HG03097 (cell line): ENCODE measurements at regions not wholly inside any gene's neighbourhood (a gene's known extent, or its start where the extent isn't known, plus 50 kb on each side); places are given as distances from the start of the nearest gene placed in this dataset.
"Not testable (repeated sequence)": the region's sequence is repeated elsewhere in the genome, so short reads cannot be mapped to it uniquely, and the experiment has no call there.

Experiments
- ATAC-seq: cut with Tn5 transposase; IDR thresholded peaks from one replicate; pipeline ENCODE4 v1.9.1; 2021; ENCODE audit not compliant: unreplicated experiment, low FRiP score

- no peak for ATAC-seq
Observed at GRCh38 chr1:78715181-78715661, 65.6 kb downstream of the IFI44 start.

- ATAC-seq: no peak
Observed at GRCh38 chr1:78716186-78716585, 66.6 kb downstream of the IFI44 start.

GRCh38 chr1:78718566-78718965 lies 68.9 kb downstream of the IFI44 start:
- ATAC-seq: no peak

- ATAC-seq: no peak
Observed at GRCh38 chr1:78721136-78721535, 71.5 kb downstream of the IFI44 start.

GRCh38 chr1:78722105-78722504 lies 72.5 kb downstream of the IFI44 start:
- ATAC-seq: no peak

- no peak for ATAC-seq
Observed at GRCh38 chr1:78722521-78722920, 72.9 kb downstream of the IFI44 start.

- ATAC-seq: no peak
Observed at GRCh38 chr1:78722947-78723346, 73.3 kb downstream of the IFI44 start.

- no peak for ATAC-seq
Observed at GRCh38 chr1:78726686-78727085, 77.1 kb downstream of the IFI44 start.

GRCh38 chr1:78728359-78728758 lies 78.7 kb downstream of the IFI44 start:
- ATAC-seq: no peak

- ATAC-seq: no peak
Observed at GRCh38 chr1:78730054-78730453, 80.4 kb downstream of the IFI44 start.

GRCh38 chr1:78731674-78732073 lies 82.0 kb downstream of the IFI44 start:
- no peak for ATAC-seq

- ATAC-seq: no peak
Observed at GRCh38 chr1:78737241-78737640, 87.6 kb downstream of the IFI44 start.

- ATAC-seq: no peak
Observed at GRCh38 chr1:78743626-78744025, 94.0 kb downstream of the IFI44 start.

GRCh38 chr1:78745111-78745510 lies 95.5 kb downstream of the IFI44 start:
- ATAC-seq: no peak

- not testable (repeated sequence) for ATAC-seq
Observed at GRCh38 chr1:78753679-78754078, 104.0 kb downstream of the IFI44 start.

GRCh38 chr1:78755986-78756385 lies 106.4 kb downstream of the IFI44 start:
- ATAC-seq: no peak

GRCh38 chr1:78758506-78758905 lies 108.9 kb downstream of the IFI44 start:
- no peak for ATAC-seq

GRCh38 chr1:78759881-78760280 lies 110.2 kb downstream of the IFI44 start:
- ATAC-seq: no peak

- ATAC-seq: no peak
Observed at GRCh38 chr1:78760858-78761257, 111.2 kb downstream of the IFI44 start.

GRCh38 chr1:78762113-78762512 lies 112.5 kb downstream of the IFI44 start:
- no peak for ATAC-seq

GRCh38 chr1:78765489-78765888 lies 115.9 kb downstream of the IFI44 start:
- no peak for ATAC-seq

- ATAC-seq: no peak
Observed at GRCh38 chr1:78779831-78780230, 130.2 kb downstream of the IFI44 start.

GRCh38 chr1:78787544-78787943 lies 137.9 kb downstream of the IFI44 start:
- no peak for ATAC-seq
